GM12878 (cell line): ENCODE measurements at regions not wholly inside any gene's neighbourhood (a gene's known extent, or its start where the extent isn't known, plus 50 kb on each side); places are given as distances from the start of the nearest gene placed in this dataset.

Source experiments
- STAT1 ChIP-seq: fragments of 450-650 bp; conservative IDR thresholded peaks from 2 replicates; pipeline ENCODE4 v1.6.1; 2014; ENCODE audit warnings: antibody characterized with exemption, mild to moderate bottlenecking
- YY1 ChIP-seq: IDR thresholded peaks from 2 replicates; pipeline ENCODE4 v1.6.1; 2011; ENCODE audit warnings: low read depth, mild to moderate bottlenecking, low read length

GRCh38 chr6:18045507-18045906, 58.1 kb upstream of the KIF13A start:
- TF ChIP-seq YY1: no peak
- no peak for TF ChIP-seq STAT1
